Heart right ventricle (tissue), 16 donors: ENCODE measurements at regions not wholly inside any gene's neighbourhood (a gene's known extent, or its start where the extent isn't known, plus 50 kb on each side); places are given as distances from the start of the nearest gene placed in this dataset.
A peak's percentile ranks its signal among the peaks of the same experiment; 100 is the strongest.

Source experiments
- ATAC-seq, 8 donors: fragments of 200-7000 bp; cut with Tn5 transposase; one replicate each; pipeline ENCODE4 v1.9.1; 2020; ENCODE audit warnings: mild to moderate bottlenecking in 8 of 8, moderate library complexity in 8 of 8, moderate number of reproducible peaks in 1 of 8
- DNase-seq, 2 donors: peaks; one replicate each; pipeline ENCODE4 v3.0.0-alpha.2; 2020
- H3K27ac ChIP-seq, 10 donors: fragments of 200-600 bp; sonication (generic) in 2 of 10; one replicate each; pipeline versions ENCODE4 v1.5.0 to v1.8.0; 2020 to 2022; ENCODE audit warnings: mild to moderate bottlenecking in 3 of 10
- H3K27me3 ChIP-seq, 7 donors: fragments of 200-600 bp; one replicate each; pipeline ENCODE4 v1.8.0; 2021 to 2022; ENCODE audit warnings: mild to moderate bottlenecking in 2 of 7
- H3K36me3 ChIP-seq, 9 donors: fragments of 200-600 bp; sonication (generic) in 1 of 9; one replicate each; pipeline versions ENCODE4 v1.5.0 to v1.8.0; 2020 to 2022; ENCODE audit warnings: mild to moderate bottlenecking in 2 of 9
- H3K4me1 ChIP-seq, 9 donors: fragments of 200-600 bp; sonication (generic) in 1 of 9; one replicate each; pipeline versions ENCODE4 v1.5.0 to v1.8.0; 2020 to 2022; ENCODE audit warnings: mild to moderate bottlenecking in 4 of 9
- H3K4me3 ChIP-seq, 10 donors: fragments of 200-600 bp; sonication (generic) in 2 of 10; one replicate each; pipeline versions ENCODE4 v1.5.0 to v1.8.0; 2020 to 2022; ENCODE audit warnings: mild to moderate bottlenecking in 7 of 10, moderate library complexity in 2 of 10
- H3K9me3 ChIP-seq, 11 donors: fragments of 200-600 bp in 10 of 11; sonication (generic) in 2 of 11; one replicate each; pipeline versions ENCODE4 v1.5.0 to v1.8.0; 2013 to 2022; ENCODE audit warnings: mild to moderate bottlenecking in 2 of 11, control low read depth in 1 of 11, moderate library complexity in 1 of 11
- WGBS, 2 donors: extraction: QIAGEN DNeasy Blood & Tissue Kit; methylation state at CpG; one replicate each; pipeline ENCODE4 v1.1.7; 2013; ENCODE audit warnings: inconsistent platforms in 1 of 2; 5-methylcytosine and 5-hydroxymethylcytosine counted together
- intact Hi-C, 10 donors: fragments of 100-400 bp; cut with DNase I; formaldehyde crosslinking; loops; one replicate each; pipeline versions ENCODE4 v1.11.1 to v1.14.2; 2022
- TF ChIP-seq, protein P1 (sequence below), 9 donors: fragments of 200-600 bp; sonication (generic) in 2 of 9; IDR thresholded peaks; one replicate each; pipeline versions ENCODE4 v1.5.0 to v1.8.0; 2021 to 2022; ENCODE audit warnings: antibody characterized with exemption in 9 of 9, mild to moderate bottlenecking in 5 of 9, moderate library complexity in 1 of 9
- donor health status: Arrhythmogenic right ventricular cardiomyopathy.
- donor health status: ischemic (EF 13 %, LVEDD 7.1; RV severe dilation, severe dysfunction).
- donor health status: healthy with polysubstance abuse.
- donor health status: DM: no; HTN: yes; CAD: no.
- donor health status: DM: no; HTN: no; CAD: no.
- donor health status: ischemic (EF 25% LVEDD 6.9; RV normal size, moderate dysfunction).
- donor health status: ischemic (EF 25% LVEDD 5.7; RV mildly dilated, moderate dysfunction).
- donor health status: healthy.
- donor health status: DM: yes; HTN: yes; CAD: no.
- donor health status: Ischemic cardiomyopathy.
- donor health status: ischemic (EF 35%, LVEDD 5.7; RV mildly dilated, moderate dysfunction).
- donor health status: nonischemic (EF 11% LVEDD 7.7; RV severe dilation, severe dysfunction).
- donor health status: DM: yes; HTN: yes; CAD: no.
- donor health status: PGD.
- donor health status: ischemic (EF 29% LVEDD 5.4; RV normal size, mild dysfunction).
- donor health status: nonischemic (EF 23%, LVEDD 6.1; RV moderate dilation, normal function).

DNA sequence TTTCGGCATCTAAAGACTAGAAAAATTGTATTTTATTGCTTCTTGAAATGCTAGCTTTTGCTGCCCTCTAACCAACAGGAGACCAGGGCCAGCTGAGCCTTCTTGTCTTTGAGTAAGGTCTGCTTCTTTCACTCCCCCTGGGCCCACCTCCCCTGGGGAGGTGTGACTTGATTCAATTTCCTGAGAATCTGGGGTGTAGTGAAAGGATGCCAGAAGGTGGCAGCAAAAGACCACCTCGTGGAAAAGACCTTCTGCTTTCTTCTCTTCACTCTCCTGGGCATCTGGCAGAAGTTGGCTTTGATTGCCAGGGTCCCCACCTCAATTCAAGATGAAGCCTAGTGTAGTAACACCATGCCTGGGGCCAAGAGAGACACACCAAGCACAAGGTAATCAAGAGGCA is 96.5 kb upstream of the MAOA start:
- TF ChIP-seq, protein P1, sequence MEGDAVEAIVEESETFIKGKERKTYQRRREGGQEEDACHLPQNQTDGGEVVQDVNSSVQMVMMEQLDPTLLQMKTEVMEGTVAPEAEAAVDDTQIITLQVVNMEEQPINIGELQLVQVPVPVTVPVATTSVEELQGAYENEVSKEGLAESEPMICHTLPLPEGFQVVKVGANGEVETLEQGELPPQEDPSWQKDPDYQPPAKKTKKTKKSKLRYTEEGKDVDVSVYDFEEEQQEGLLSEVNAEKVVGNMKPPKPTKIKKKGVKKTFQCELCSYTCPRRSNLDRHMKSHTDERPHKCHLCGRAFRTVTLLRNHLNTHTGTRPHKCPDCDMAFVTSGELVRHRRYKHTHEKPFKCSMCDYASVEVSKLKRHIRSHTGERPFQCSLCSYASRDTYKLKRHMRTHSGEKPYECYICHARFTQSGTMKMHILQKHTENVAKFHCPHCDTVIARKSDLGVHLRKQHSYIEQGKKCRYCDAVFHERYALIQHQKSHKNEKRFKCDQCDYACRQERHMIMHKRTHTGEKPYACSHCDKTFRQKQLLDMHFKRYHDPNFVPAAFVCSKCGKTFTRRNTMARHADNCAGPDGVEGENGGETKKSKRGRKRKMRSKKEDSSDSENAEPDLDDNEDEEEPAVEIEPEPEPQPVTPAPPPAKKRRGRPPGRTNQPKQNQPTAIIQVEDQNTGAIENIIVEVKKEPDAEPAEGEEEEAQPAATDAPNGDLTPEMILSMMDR (IDR thresholded peaks at IDR 0.05) = peak; percentile 20 to 67 (median 54)
- Histone ChIP-seq H3K4me1 (no peaks in the 10 kb centered on the region), H3K9me3 (no peaks in the 10 kb centered on the region), H3K27me3 (peaks cover 0 to 21% (median 0%) of the 10 kb centered on the region in 7 donors), H3K4me3 (no peak overlapping the region), H3K27ac (no peak overlapping the region), H3K36me3 (no peaks in the 10 kb centered on the region)
- DNase-seq (peak in 1 of 2 donors; percentile 31), ATAC-seq (peak in 6 of 8 donors; percentile 19 to 69 (median 54))
- intact Hi-C loops = loop anchor here (1.0 to 10.0 kb wide), 13 partner anchors 95 to 2005 kb away; partner anchors contain the start of gene MAOA (in 2 of the 10)
- 44 to 50% methylated on average over 2 of the region's 2 CpGs for WGBS, 2 donors

DNA sequence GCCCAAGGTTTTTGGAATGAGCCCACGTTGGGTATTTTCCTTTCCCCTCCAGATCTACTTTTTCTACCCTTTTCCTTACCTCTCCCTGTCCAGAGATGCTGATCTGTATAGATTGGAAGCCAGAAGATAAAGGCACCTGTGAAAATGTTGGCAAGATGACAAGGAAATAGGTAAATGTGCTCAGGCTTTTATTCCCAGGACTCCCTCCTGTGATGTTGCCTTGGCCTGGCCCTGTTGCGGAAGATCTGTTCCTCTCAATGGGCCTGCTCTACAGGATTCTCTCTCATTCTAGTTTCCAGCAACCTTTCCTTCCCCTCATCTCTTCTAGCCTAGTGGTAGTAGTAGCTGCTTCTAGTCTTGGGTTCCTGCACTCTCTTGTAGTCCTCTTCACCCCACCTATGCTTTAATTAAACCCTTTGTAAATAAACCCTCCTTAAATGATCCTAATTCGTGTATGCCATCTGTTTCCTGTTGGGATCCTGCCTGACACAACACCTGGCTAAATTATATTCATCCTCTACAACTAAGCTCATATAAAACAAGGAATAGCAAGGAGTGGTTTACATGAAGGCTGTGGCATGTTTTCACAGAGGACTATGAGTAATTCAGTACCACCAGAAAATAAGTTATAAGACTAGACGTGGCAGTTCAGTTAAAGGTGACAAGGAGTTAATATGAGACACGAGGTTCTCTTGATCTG is 95.7 kb upstream of the MAOA start:
- DNase-seq (no peak), ATAC-seq (no peak)
- H3K4me1 ChIP-seq = no peaks in the 10 kb centered on the region
- TF ChIP-seq, protein P1 (IDR thresholded peaks at IDR 0.05) = no peak
- no peaks in the 10 kb centered on the region for H3K36me3 ChIP-seq
- no peaks in the 10 kb centered on the region for H3K9me3 ChIP-seq
- H3K27me3 ChIP-seq = peaks cover 0 to 17% (median 0%) of the 10 kb centered on the region in 7 donors
- H3K4me3 ChIP-seq = no peak overlapping the region
- H3K27ac ChIP-seq = no peak overlapping the region
- 78% methylated on average over 5 of the region's 5 CpGs for WGBS, 2 donors
- intact Hi-C loops = loop anchor here in 4 of 10 donors (2.0 to 10.0 kb wide), 4 partner anchors 94 to 374 kb away; partner anchors contain the start of gene MAOA (in 2 of the 4)

DNA sequence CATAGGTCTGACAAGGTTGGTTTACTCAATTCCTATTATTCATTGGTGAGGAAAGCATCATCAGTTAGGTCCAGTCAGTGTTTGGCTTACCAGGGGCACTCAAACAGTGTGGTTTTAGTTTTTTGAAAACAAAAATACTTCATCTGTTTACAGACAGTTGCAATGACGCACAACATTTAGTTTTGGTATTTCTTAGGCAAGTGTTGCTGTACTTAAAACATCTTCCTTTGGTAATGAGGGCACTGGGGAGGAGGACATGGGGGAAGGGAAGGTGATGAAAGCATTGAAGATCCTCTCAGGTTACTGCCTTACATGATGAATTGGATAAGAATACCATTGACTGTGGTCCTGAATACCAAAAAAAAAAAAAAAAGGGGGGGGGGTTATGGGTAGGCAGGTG is 93.7 kb upstream of the MAOA start:
- ATAC-seq = no peak
- H3K36me3 ChIP-seq = no peaks in the 10 kb centered on the region
- intact Hi-C loops = loop anchor here in 5 of 10 donors (2.0 to 10.0 kb wide), 4 partner anchors 92 to 372 kb away; partner anchors contain the start of gene MAOA (in 2 of the 5)
- no peaks in the 10 kb centered on the region for H3K4me1 ChIP-seq
- H3K27me3 ChIP-seq = peaks cover 0 to 17% (median 0%) of the 10 kb centered on the region in 7 donors
- WGBS, 2 donors = 90 to 100% methylated on average over 1 of the region's 1 CpG
- TF ChIP-seq, protein P1 (IDR thresholded peaks at IDR 0.05) = no peak
- no peak overlapping the region for H3K27ac ChIP-seq
- no peak overlapping the region for H3K4me3 ChIP-seq
- no peaks in the 10 kb centered on the region for H3K9me3 ChIP-seq
- no peak for DNase-seq

DNA sequence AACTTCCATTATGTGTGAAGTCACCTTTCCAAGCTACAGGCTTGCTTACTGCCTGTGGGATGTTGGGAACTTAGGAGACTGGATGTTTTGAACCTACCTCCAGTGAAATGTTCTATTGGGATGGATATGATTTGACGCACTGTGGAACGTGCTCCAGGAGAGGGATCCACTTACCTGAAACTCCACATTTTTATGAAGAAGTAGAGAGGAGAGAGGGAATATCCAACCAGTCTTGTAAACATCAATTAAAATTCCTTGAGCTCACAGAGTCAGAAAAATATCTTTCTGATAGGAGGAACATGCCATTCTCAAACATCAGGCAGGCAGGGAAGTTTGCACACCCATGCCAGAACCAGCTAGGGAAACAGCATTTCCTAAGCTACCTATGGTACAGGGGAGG is 91.1 kb upstream of the MAOA start:
- Histone ChIP-seq H3K9me3 (no peaks in the 10 kb centered on the region), H3K27me3 (peaks cover 0 to 20% (median 0%) of the 10 kb centered on the region in 7 donors), H3K36me3 (no peaks in the 10 kb centered on the region), H3K27ac (no peak overlapping the region), H3K4me3 (no peak overlapping the region), H3K4me1 (no peaks in the 10 kb centered on the region)
- TF ChIP-seq, protein P1 (IDR thresholded peaks at IDR 0.05) = no peak
- DNase-seq (no peak), ATAC-seq (no peak)
- intact Hi-C loops = loop anchor here in 4 of 10 donors (5.0 to 10.0 kb wide), 3 partner anchors 90 to 370 kb away; partner anchors contain the start of gene MAOA (in 2 of the 4)
- 83 to 98% methylated on average over 2 of the region's 2 CpGs for WGBS, 2 donors
